Endothelial cell of umbilical vein (primary cell): ENCODE measurements at regions not wholly inside any gene's neighbourhood (a gene's known extent, or its start where the extent isn't known, plus 50 kb on each side); places are given as distances from the start of the nearest gene placed in this dataset.

Source experiments
- MAX ChIP-seq: IDR thresholded peaks from 2 replicates; pipeline ENCODE4 v1.6.1; 2011; ENCODE audit not compliant: insufficient read depth, insufficient read length
- MYC ChIP-seq: IDR thresholded peaks from one replicate; pipeline ENCODE4 v1.6.1; 2011; ENCODE audit warnings: mild to moderate bottlenecking, low read depth, low read length
- POLR2A ChIP-seq: IDR thresholded peaks from 2 replicates; pipeline ENCODE4 v1.6.1; 2012; ENCODE audit warnings: low read depth, mild to moderate bottlenecking, control low read depth, low read length
- TF ChIP-seq, protein P1 (sequence below), 2 donors: IDR thresholded peaks; 1 replicate in 1 of 2; 2 replicates in 1 of 2; pipeline ENCODE4 v1.5.1; 2011; ENCODE audit warnings: low read length in 2 of 2, mild to moderate bottlenecking in 2 of 2, moderate library complexity in 2 of 2, control low read depth in 1 of 2, inconsistent platforms in 1 of 2, low read depth in 1 of 2; ENCODE audit not compliant: insufficient read depth in 1 of 2; ENCODE audit errors: extremely low read depth in 1 of 2

- TF ChIP-seq, protein P1, sequence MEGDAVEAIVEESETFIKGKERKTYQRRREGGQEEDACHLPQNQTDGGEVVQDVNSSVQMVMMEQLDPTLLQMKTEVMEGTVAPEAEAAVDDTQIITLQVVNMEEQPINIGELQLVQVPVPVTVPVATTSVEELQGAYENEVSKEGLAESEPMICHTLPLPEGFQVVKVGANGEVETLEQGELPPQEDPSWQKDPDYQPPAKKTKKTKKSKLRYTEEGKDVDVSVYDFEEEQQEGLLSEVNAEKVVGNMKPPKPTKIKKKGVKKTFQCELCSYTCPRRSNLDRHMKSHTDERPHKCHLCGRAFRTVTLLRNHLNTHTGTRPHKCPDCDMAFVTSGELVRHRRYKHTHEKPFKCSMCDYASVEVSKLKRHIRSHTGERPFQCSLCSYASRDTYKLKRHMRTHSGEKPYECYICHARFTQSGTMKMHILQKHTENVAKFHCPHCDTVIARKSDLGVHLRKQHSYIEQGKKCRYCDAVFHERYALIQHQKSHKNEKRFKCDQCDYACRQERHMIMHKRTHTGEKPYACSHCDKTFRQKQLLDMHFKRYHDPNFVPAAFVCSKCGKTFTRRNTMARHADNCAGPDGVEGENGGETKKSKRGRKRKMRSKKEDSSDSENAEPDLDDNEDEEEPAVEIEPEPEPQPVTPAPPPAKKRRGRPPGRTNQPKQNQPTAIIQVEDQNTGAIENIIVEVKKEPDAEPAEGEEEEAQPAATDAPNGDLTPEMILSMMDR (IDR thresholded peaks at IDR 0.05; ENCODE audit: extremely low read depth in 1 of 2, insufficient read depth in 1 of 2, low read depth in 1 of 2, low read length in 2 of 2): no peak
- TF ChIP-seq MAX (no peak), POLR2A (no peak), MYC (no peak)
Measured at GRCh38 chr4:129978315-129978714, 882.4 kb downstream of the C4orf33 start.
